IMR-90 (cell line): ENCODE measurements at regions not wholly inside any gene's neighbourhood (a gene's known extent, or its start where the extent isn't known, plus 50 kb on each side); places are given as distances from the start of the nearest gene placed in this dataset.

ENCODE experiments used
- ATAC-seq: fragments of 200-7000 bp; cut with Tn5 transposase; 2 replicates; pipeline ENCODE4 v1.9.1; 2020; ENCODE audit warnings: low read depth, mild to moderate bottlenecking, moderate library complexity
- BruUV-seq: library from RNA; stranded (reverse); fragments of 400-500 nt; replicated peaks from 2 replicates; lab custom pipeline; 2021; lab: Mats Ljungman, UMichigan
- CTCF ChIA-PET: fragments of 300-600 bp; formaldehyde crosslinking; extraction: SDS; loops from one replicate; lab custom pipeline; 2021; ENCODE audit warnings: antibody characterized with exemption; lab: Yijun Ruan, JAX
- POLR2A ChIA-PET: fragments of 300-600 bp; sonication (Branson Sonifier 250); formaldehyde crosslinking; loops from one replicate; lab custom pipeline; 2022; ENCODE audit warnings: antibody characterized with exemption; ENCODE audit not compliant: unreplicated experiment; lab: Charles Lee
- DNase-seq: peaks from one replicate; pipeline ENCODE4 v3.0.0; 2013
- H2AFZ ChIP-seq: replicated peaks from 2 replicates; pipeline ENCODE3; 2013; ENCODE audit warnings: low read length, mild to moderate bottlenecking; ENCODE audit not compliant: poor library complexity
- H2AK5ac ChIP-seq: 2 replicates; pipeline ENCODE4 v1.6.1; 2013; ENCODE audit warnings: low read depth, low read length, inconsistent platforms
- H2AK9ac ChIP-seq: replicated peaks from 2 replicates; pipeline ENCODE3; 2013; ENCODE audit warnings: mild to moderate bottlenecking, low read depth, low read length, moderate library complexity; ENCODE audit not compliant: poor library complexity
- H2BK120ac ChIP-seq: 2 replicates; pipeline ENCODE4 v1.6.1; 2013; ENCODE audit warnings: low read depth, low read length, inconsistent platforms
- H2BK15ac ChIP-seq: 3 replicates; pipeline ENCODE4 v1.6.1; 2013; ENCODE audit warnings: low read depth, low read length, inconsistent platforms
- H2BK20ac ChIP-seq: 2 replicates; pipeline ENCODE4 v1.6.1; 2013; ENCODE audit warnings: low read depth, mild to moderate bottlenecking, inconsistent platforms, low read length, moderate library complexity
- H2BK5ac ChIP-seq: 2 replicates; pipeline ENCODE4 v1.6.1; 2013; ENCODE audit warnings: mild to moderate bottlenecking, low read depth, low read length, inconsistent platforms; ENCODE audit not compliant: poor library complexity, severe bottlenecking
- H3K14ac ChIP-seq: replicated peaks from 2 replicates; pipeline ENCODE4 v1.6.1; 2013; ENCODE audit warnings: low read depth, low read length, inconsistent platforms
- H3K18ac ChIP-seq: 2 replicates; pipeline ENCODE4 v1.6.1; 2013; ENCODE audit warnings: low read depth, low read length, control low read depth
- H3K23ac ChIP-seq: 2 replicates; pipeline ENCODE4 v1.6.1; 2013; ENCODE audit warnings: low read depth, low read length, inconsistent platforms
- H3K27ac ChIP-seq: 2 replicates; pipeline ENCODE4 v1.5.1; 2013; ENCODE audit warnings: mild to moderate bottlenecking, control low read depth, low read length; ENCODE audit not compliant: insufficient read depth
- H3K27me3 ChIP-seq: 2 replicates; pipeline ENCODE4 v1.6.1; 2013; ENCODE audit warnings: low read length; ENCODE audit not compliant: control insufficient read depth, insufficient read depth
- H3K36me3 ChIP-seq: 2 replicates; pipeline ENCODE4 v1.6.1; 2013; ENCODE audit warnings: low read length, mixed read lengths; ENCODE audit not compliant: control insufficient read depth, insufficient read depth
- H3K4ac ChIP-seq: 2 replicates; pipeline ENCODE4 v1.6.1; 2013; ENCODE audit warnings: low read depth, low read length, inconsistent platforms
- H3K4me1 ChIP-seq: 2 replicates; pipeline ENCODE4 v1.6.1; 2013; ENCODE audit warnings: low read length, mixed read lengths; ENCODE audit not compliant: control insufficient read depth, insufficient read depth
- H3K4me2 ChIP-seq: 2 replicates; pipeline ENCODE4 v1.6.1; 2013; ENCODE audit warnings: low read depth, mild to moderate bottlenecking, control low read depth, low read length, moderate library complexity
- H3K4me3 ChIP-seq: 2 replicates; pipeline ENCODE4 v1.5.1; 2013; ENCODE audit warnings: low read depth, mild to moderate bottlenecking, control low read depth, low read length, moderate library complexity; ENCODE audit not compliant: insufficient read depth
- H3K56ac ChIP-seq: 2 replicates; pipeline ENCODE4 v1.6.1; 2013; ENCODE audit warnings: low read length, inconsistent platforms; ENCODE audit not compliant: insufficient read depth; ENCODE audit errors: extremely low read depth
- H3K79me1 ChIP-seq, 2 experiments: 2 replicates each; pipeline ENCODE4 v1.6.1; 2013; ENCODE audit warnings: low read length in 2 of 2, inconsistent platforms in 1 of 2, low read depth in 1 of 2
- H3K9ac ChIP-seq: 2 replicates; pipeline ENCODE4 v1.6.1; 2013; ENCODE audit warnings: low read depth, low read length, control low read depth
- H3K9me1 ChIP-seq: 2 replicates; pipeline ENCODE4 v1.6.1; 2013; ENCODE audit warnings: low read length, inconsistent platforms; ENCODE audit not compliant: insufficient read depth
- H3K9me3 ChIP-seq: 2 replicates; pipeline ENCODE4 v1.6.1; 2013; ENCODE audit warnings: low read length; ENCODE audit not compliant: control insufficient read depth, insufficient read depth
- H4K20me1 ChIP-seq: 2 replicates; pipeline ENCODE4 v1.6.1; 2013; ENCODE audit warnings: low read length, inconsistent platforms; ENCODE audit not compliant: insufficient read depth
- H4K5ac ChIP-seq: 2 replicates; pipeline ENCODE4 v1.6.1; 2013; ENCODE audit warnings: mild to moderate bottlenecking, low read depth, low read length, control low read depth
- H4K8ac ChIP-seq, 2 experiments: 2 replicates each; pipeline ENCODE4 v1.6.1; 2013; ENCODE audit warnings: low read depth in 2 of 2, low read length in 2 of 2, control low read depth in 1 of 2, inconsistent platforms in 1 of 2
- H4K91ac ChIP-seq: 2 replicates; pipeline ENCODE4 v1.6.1; 2013; ENCODE audit warnings: low read depth, low read length, inconsistent platforms; ENCODE audit not compliant: insufficient read depth
- FOS ChIP-seq: fragments of 150-350 bp; IDR thresholded peaks from 2 replicates; pipeline ENCODE4 v1.6.1; 2016; ENCODE audit warnings: low read depth, low read length
- MAFK ChIP-seq: IDR thresholded peaks from 2 replicates; pipeline ENCODE4 v1.6.1; 2012; ENCODE audit warnings: low read depth, low read length, improper control_type of control experiment
- MAZ ChIP-seq: IDR thresholded peaks from 2 replicates; pipeline ENCODE4 v1.6.1; 2012; ENCODE audit warnings: low read depth, mild to moderate bottlenecking, low read length, improper control_type of control experiment, moderate library complexity, borderline replicate concordance
- RFX5 ChIP-seq: IDR thresholded peaks from 2 replicates; pipeline ENCODE4 v1.8.0; 2012; ENCODE audit warnings: low read depth, mild to moderate bottlenecking, low read length, moderate library complexity
- WGBS, 2 experiments: methylation state at CpG; one replicate each; pipeline versions ENCODE4 v1.1.5 to v1.1.7; 2013; ENCODE audit warnings: missing lambda C conversion rate in 2 of 2; ENCODE audit not compliant: insufficient read length in 1 of 2; ENCODE audit errors: extremely low coverage in 2 of 2; 5-methylcytosine and 5-hydroxymethylcytosine counted together
- dilution Hi-C: fragments of 300-500 bp; cut with HindIII; formaldehyde crosslinking; loops from one replicate; pipeline ENCODE4 v1.14.3; 2018; ENCODE audit warnings: low sequenced_read_pairs; ENCODE audit not compliant: unreplicated experiment
- in situ Hi-C: fragments of 300-500 bp; cut with MboI; formaldehyde crosslinking; loops from 3 replicates; pipeline ENCODE4 v1.14.3; 2019; ENCODE audit warnings: low sequenced_read_pairs, inconsistent platforms, mixed read lengths
- intact Hi-C: fragments of 100-400 bp; cut with micrococcal nuclease; formaldehyde crosslinking; loops from 2 replicates; pipeline ENCODE4 v1.10.0; 2022
- TF ChIP-seq, protein P1 (sequence below): conservative IDR thresholded peaks from 2 replicates; pipeline ENCODE4 v1.5.1; 2012; ENCODE audit warnings: mild to moderate bottlenecking, low read depth, low read length, improper control_type of control experiment
- TF ChIP-seq, protein P2 (sequence below): fragments of 150-350 bp; IDR thresholded peaks from 2 replicates; pipeline ENCODE4 v1.6.1; 2017; ENCODE audit warnings: mild to moderate bottlenecking, antibody characterized with exemption, low read length, low read depth

DNA sequence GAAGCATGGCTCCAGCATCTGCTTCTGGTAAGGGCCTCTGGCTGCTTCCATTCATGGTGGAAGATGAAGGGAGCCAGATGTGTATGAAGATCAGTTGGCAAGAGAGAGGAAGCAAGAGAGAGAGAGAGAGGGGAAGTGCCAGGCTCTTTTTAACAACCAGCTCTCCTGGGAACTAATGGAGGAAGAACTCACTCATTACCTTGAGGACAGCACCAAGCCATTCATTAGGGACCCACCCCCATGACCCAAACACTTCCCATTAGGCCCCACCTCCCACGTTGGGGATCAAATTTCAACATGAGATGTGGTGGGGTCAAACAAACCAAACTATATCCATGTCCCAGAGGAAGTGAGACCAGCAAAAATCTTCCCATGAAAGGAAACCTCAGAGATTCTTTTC is 124.8 kb upstream of the SIX2 start:
- Histone ChIP-seq H3K18ac (no peak overlapping the region), H3K27me3 (peaks cover 21% of the 10 kb centered on the region), H3K4me3 (no peak overlapping the region), H2BK5ac (no peak overlapping the region), H3K36me3 (no peaks in the 10 kb centered on the region), H4K8ac (no peak overlapping the region), H3K9me3 (no peaks in the 10 kb centered on the region), H3K4me1 (peaks cover 5% of the 10 kb centered on the region), H3K9me1 (no peaks in the 10 kb centered on the region), H2BK120ac (no peak overlapping the region), H2AFZ (no peak overlapping the region), H2BK15ac (no peak overlapping the region), H2BK20ac (no peak overlapping the region), H3K23ac (no peak overlapping the region), H3K56ac (no peak overlapping the region), H4K91ac (no peak overlapping the region), H2AK9ac (no peak overlapping the region), H3K27ac (no peak overlapping the region), H2AK5ac (no peak overlapping the region), H4K5ac (no peak overlapping the region), H3K14ac (no peak overlapping the region), H4K20me1 (no peaks in the 10 kb centered on the region), H3K9ac (no peak overlapping the region), H3K79me1 (no peaks in the 10 kb centered on the region), H3K4me2 (no peak overlapping the region), H3K4ac (no peak overlapping the region)
- ChIA-PET CTCF (interaction anchor here (0.6 kb wide), 1 partner anchor 151 kb away, joined by 5 read pairs; no protein-coding TSS in a partner anchor), POLR2A (no interaction called here)
- BruUV-seq = no TSS peak
- TF ChIP-seq, protein P1, sequence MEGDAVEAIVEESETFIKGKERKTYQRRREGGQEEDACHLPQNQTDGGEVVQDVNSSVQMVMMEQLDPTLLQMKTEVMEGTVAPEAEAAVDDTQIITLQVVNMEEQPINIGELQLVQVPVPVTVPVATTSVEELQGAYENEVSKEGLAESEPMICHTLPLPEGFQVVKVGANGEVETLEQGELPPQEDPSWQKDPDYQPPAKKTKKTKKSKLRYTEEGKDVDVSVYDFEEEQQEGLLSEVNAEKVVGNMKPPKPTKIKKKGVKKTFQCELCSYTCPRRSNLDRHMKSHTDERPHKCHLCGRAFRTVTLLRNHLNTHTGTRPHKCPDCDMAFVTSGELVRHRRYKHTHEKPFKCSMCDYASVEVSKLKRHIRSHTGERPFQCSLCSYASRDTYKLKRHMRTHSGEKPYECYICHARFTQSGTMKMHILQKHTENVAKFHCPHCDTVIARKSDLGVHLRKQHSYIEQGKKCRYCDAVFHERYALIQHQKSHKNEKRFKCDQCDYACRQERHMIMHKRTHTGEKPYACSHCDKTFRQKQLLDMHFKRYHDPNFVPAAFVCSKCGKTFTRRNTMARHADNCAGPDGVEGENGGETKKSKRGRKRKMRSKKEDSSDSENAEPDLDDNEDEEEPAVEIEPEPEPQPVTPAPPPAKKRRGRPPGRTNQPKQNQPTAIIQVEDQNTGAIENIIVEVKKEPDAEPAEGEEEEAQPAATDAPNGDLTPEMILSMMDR = no peak
- TF ChIP-seq FOS = no peak
- TF ChIP-seq, protein P2, sequence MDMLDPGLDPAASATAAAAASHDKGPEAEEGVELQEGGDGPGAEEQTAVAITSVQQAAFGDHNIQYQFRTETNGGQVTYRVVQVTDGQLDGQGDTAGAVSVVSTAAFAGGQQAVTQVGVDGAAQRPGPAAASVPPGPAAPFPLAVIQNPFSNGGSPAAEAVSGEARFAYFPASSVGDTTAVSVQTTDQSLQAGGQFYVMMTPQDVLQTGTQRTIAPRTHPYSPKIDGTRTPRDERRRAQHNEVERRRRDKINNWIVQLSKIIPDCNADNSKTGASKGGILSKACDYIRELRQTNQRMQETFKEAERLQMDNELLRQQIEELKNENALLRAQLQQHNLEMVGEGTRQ = no peak
- TF ChIP-seq MAFK = no peak
- TF ChIP-seq MAZ = no peak
- no peak for TF ChIP-seq RFX5
- dilution Hi-C loops (no loop called here), in situ Hi-C loops (no loop called here), intact Hi-C loops (no loop called here)
- ATAC-seq (no peak), DNase-seq (no peak)
- WGBS, 2 experiments = no CpG with 5 or more reads among the region's 1 CpG
